Immature natural killer cell (primary cell): ENCODE measurements at regions not wholly inside any gene's neighbourhood (a gene's known extent, or its start where the extent isn't known, plus 50 kb on each side); places are given as distances from the start of the nearest gene placed in this dataset.
"Not testable (repeated sequence)": the region's sequence is repeated elsewhere in the genome, so short reads cannot be mapped to it uniquely, and the experiment has no call there.

Experiments used
- DNase-seq, 3 donors: peaks; one replicate each; pipeline ENCODE4 v3.0.0; 2022; ENCODE audit warnings: mixed read lengths in 1 of 3
- H3K27ac Mint-ChIP-seq, 6 donors: one replicate each; pipeline ENCODE4 v1.8.0; 2020; ENCODE audit warnings: mixed read lengths in 6 of 6, mild to moderate bottlenecking in 5 of 6, inconsistent platforms in 4 of 6, moderate library complexity in 3 of 6
- H3K27me3 Mint-ChIP-seq, 3 donors: one replicate each; pipeline ENCODE4 v1.8.0; 2020 to 2021; ENCODE audit warnings: low read depth in 3 of 3, mild to moderate bottlenecking in 3 of 3, mixed read lengths in 3 of 3, moderate library complexity in 3 of 3, inconsistent platforms in 1 of 3
- H3K36me3 Mint-ChIP-seq, 3 donors: one replicate each; pipeline ENCODE4 v1.8.0; 2020; ENCODE audit warnings: mixed read lengths in 3 of 3, inconsistent platforms in 2 of 3, mild to moderate bottlenecking in 2 of 3
- H3K4me1 Mint-ChIP-seq, 2 donors: one replicate each; pipeline ENCODE4 v1.8.0; 2020; ENCODE audit warnings: inconsistent platforms in 2 of 2, mild to moderate bottlenecking in 2 of 2, mixed read lengths in 2 of 2, moderate library complexity in 1 of 2
- H3K4me3 Mint-ChIP-seq, 5 donors: one replicate each; pipeline ENCODE4 v1.8.0; 2020; ENCODE audit warnings: mild to moderate bottlenecking in 5 of 5, mixed read lengths in 5 of 5, inconsistent platforms in 3 of 5, moderate library complexity in 3 of 5
- H3K9me3 Mint-ChIP-seq, 6 donors: one replicate each; pipeline ENCODE4 v1.8.0; 2020; ENCODE audit warnings: mild to moderate bottlenecking in 6 of 6, mixed read lengths in 6 of 6, inconsistent platforms in 4 of 6, moderate library complexity in 3 of 6

GRCh38 chr14:59126714-59127436, 61.6 kb upstream of the DAAM1 start:
- Mint-ChIP-seq H3K4me3 (no peak overlapping the region), H3K27me3 (peaks cover 0 to 2% (median under 1%) of the 10 kb centered on the region in 3 donors), H3K27ac (no peak overlapping the region), H3K9me3 (no peaks in the 10 kb centered on the region), H3K36me3 (no peaks in the 10 kb centered on the region), H3K4me1 (no peaks in the 10 kb centered on the region)
- DNase-seq: peak; percentile 54 to 61 (median 57)

- no peaks in the 10 kb centered on the region for H3K36me3 Mint-ChIP-seq
- no peak overlapping the region for H3K27ac Mint-ChIP-seq
- H3K27me3 Mint-ChIP-seq: peaks cover 0 to 2% (median 0%) of the 10 kb centered on the region in 3 donors
Observed at GRCh38 chr14:59127437-59127732, 61.1 kb upstream of the DAAM1 start.

GRCh38 chr14:59130462-59130861, 58.0 kb upstream of the DAAM1 start:
- Mint-ChIP-seq H3K27ac (no peak overlapping the region), H3K4me3 (no peak overlapping the region), H3K27me3 (peaks cover 2% of the 10 kb centered on the region in 3 donors), H3K4me1 (no peaks in the 10 kb centered on the region), H3K9me3 (no peaks in the 10 kb centered on the region), H3K36me3 (no peaks in the 10 kb centered on the region)
- no peak for DNase-seq

More at GRCh38 chr14:59127437-59127732, 61.1 kb upstream of the DAAM1 start:
- no peak overlapping the region for H3K4me3 Mint-ChIP-seq
- H3K4me1 Mint-ChIP-seq: no peaks in the 10 kb centered on the region
- no peaks in the 10 kb centered on the region for H3K9me3 Mint-ChIP-seq
- DNase-seq: no peak

- H3K9me3 Mint-ChIP-seq: no peaks in the 10 kb centered on the region
- no peak for DNase-seq
- H3K4me1 Mint-ChIP-seq: no peaks in the 10 kb centered on the region
- H3K27ac Mint-ChIP-seq: no peak overlapping the region
- no peaks in the 10 kb centered on the region for H3K36me3 Mint-ChIP-seq
- H3K27me3 Mint-ChIP-seq: peaks cover 2 to 5% (median 2%) of the 10 kb centered on the region in 3 donors
- H3K4me3 Mint-ChIP-seq: no peak overlapping the region
Observed at GRCh38 chr14:59131938-59132795, 56.3 kb upstream of the DAAM1 start.

GRCh38 chr14:59132796-59133494, 55.5 kb upstream of the DAAM1 start:
- no peak overlapping the region for H3K27ac Mint-ChIP-seq
- no peak for DNase-seq
- H3K9me3 Mint-ChIP-seq: no peaks in the 10 kb centered on the region
- no peaks in the 10 kb centered on the region for H3K36me3 Mint-ChIP-seq
- peaks cover 2 to 5% (median 2%) of the 10 kb centered on the region in 3 donors for H3K27me3 Mint-ChIP-seq
- no peak overlapping the region for H3K4me3 Mint-ChIP-seq
- H3K4me1 Mint-ChIP-seq: no peaks in the 10 kb centered on the region

GRCh38 chr14:59133709-59134108, 54.8 kb upstream of the DAAM1 start:
- peaks cover 2 to 5% (median 2%) of the 10 kb centered on the region in 3 donors for H3K27me3 Mint-ChIP-seq
- no peaks in the 10 kb centered on the region for H3K9me3 Mint-ChIP-seq
- no peak overlapping the region for H3K4me3 Mint-ChIP-seq
- H3K27ac Mint-ChIP-seq: no peak overlapping the region
- H3K4me1 Mint-ChIP-seq: no peaks in the 10 kb centered on the region
- no peaks in the 10 kb centered on the region for H3K36me3 Mint-ChIP-seq
- DNase-seq: no peak

- H3K27me3 Mint-ChIP-seq: peaks cover 2 to 5% (median 2%) of the 10 kb centered on the region in 3 donors
- H3K27ac Mint-ChIP-seq: no peak overlapping the region
- no peaks in the 10 kb centered on the region for H3K9me3 Mint-ChIP-seq
- no peak overlapping the region for H3K4me3 Mint-ChIP-seq
- H3K36me3 Mint-ChIP-seq: no peaks in the 10 kb centered on the region
- H3K4me1 Mint-ChIP-seq: no peaks in the 10 kb centered on the region
- no peak for DNase-seq
Observed at GRCh38 chr14:59134307-59134706, 54.2 kb upstream of the DAAM1 start.

- Mint-ChIP-seq H3K4me1 (no peaks in the 10 kb centered on the region), H3K4me3 (no peak overlapping the region), H3K27me3 (peaks cover 0 to 14% (median 2%) of the 10 kb centered on the region in 3 donors), H3K36me3 (no peaks in the 10 kb centered on the region), H3K27ac (no peak overlapping the region), H3K9me3 (no peaks in the 10 kb centered on the region)
- DNase-seq: no peak
Observed at GRCh38 chr14:59137256-59137655, 51.2 kb upstream of the DAAM1 start.

- not testable (repeated sequence) for H3K4me1 Mint-ChIP-seq, H3K27ac Mint-ChIP-seq
- peaks cover 0 to 14% (median 2%) of the 10 kb centered on the region in 3 donors for H3K27me3 Mint-ChIP-seq
Observed at GRCh38 chr14:59138576-59138975, 49.9 kb upstream of the DAAM1 start.

More at GRCh38 chr14:59138576-59138975, 49.9 kb upstream of the DAAM1 start:
- DNase-seq, H3K4me3 Mint-ChIP-seq, H3K9me3 Mint-ChIP-seq, H3K36me3 Mint-ChIP-seq: not testable (repeated sequence)
